B cell (primary cell): ENCODE measurements at regions not wholly inside any gene's neighbourhood (a gene's known extent, or its start where the extent isn't known, plus 50 kb on each side); places are given as distances from the start of the nearest gene placed in this dataset.

ENCODE experiments used
- ATAC-seq: fragments of 200-7000 bp; cut with Tn5 transposase; one replicate; pipeline ENCODE4 v1.10.0; 2021; ENCODE audit warnings: low read depth, mild to moderate bottlenecking, moderate number of reproducible peaks, moderate library complexity
- CTCF ChIA-PET: fragments of 350-600 bp; sonication (Branson Sonifier 250); formaldehyde crosslinking; loops from one replicate; lab custom pipeline; 2021; ENCODE audit warnings: antibody characterized with exemption, inconsistent platforms; lab: Charles Lee
- POLR2A ChIA-PET: fragments of 350-600 bp; sonication (Branson Sonifier 250); formaldehyde crosslinking; loops from one replicate; lab custom pipeline; 2021; ENCODE audit warnings: antibody characterized with exemption; lab: Charles Lee
- DNase-seq: peaks from one replicate; pipeline ENCODE4 v3.0.0; 2013
- H2AFZ ChIP-seq: 2 replicates; pipeline ENCODE4 v1.6.1; 2012; ENCODE audit warnings: mild to moderate bottlenecking, low read depth, low read length; ENCODE audit not compliant: insufficient read depth, poor library complexity, severe bottlenecking
- H3K27ac ChIP-seq, 2 donors: 1 replicate in 1 of 2; 2 replicates in 1 of 2; pipeline ENCODE4 v1.5.1; 2012 to 2013; ENCODE audit warnings: low read length in 2 of 2, mild to moderate bottlenecking in 2 of 2, moderate library complexity in 1 of 2
- H3K27me3 ChIP-seq, 4 experiments: fragments of 200-600 bp in 1 of 4; sonication (generic) in 1 of 4; replicated peaks in 1 of 4; 1 replicate in 2 of 4; 2 replicates in 2 of 4; pipeline versions ENCODE4 v1.6.1 to v1.7.0; 2013 to 2016; ENCODE audit warnings: low read length in 3 of 4, mild to moderate bottlenecking in 2 of 4, mixed read lengths in 1 of 4, moderate library complexity in 1 of 4; ENCODE audit not compliant: insufficient read depth in 4 of 4, control insufficient read depth in 3 of 4; ENCODE audit errors: control extremely low read depth in 1 of 4
- H3K36me3 ChIP-seq, 2 experiments: replicated peaks in 1 of 2; 1 replicate in 1 of 2; 2 replicates in 1 of 2; pipeline versions ENCODE4 v1.6.1 to v1.7.1; 2013; ENCODE audit warnings: low read length in 1 of 2; ENCODE audit not compliant: insufficient read depth in 2 of 2, control insufficient read depth in 1 of 2; ENCODE audit errors: control extremely low read depth in 1 of 2, extremely low read depth in 1 of 2
- H3K4me1 ChIP-seq, 2 donors: fragments of 200-600 bp in 1 of 2; sonication (generic) in 1 of 2; 1 replicate in 1 of 2; 2 replicates in 1 of 2; pipeline versions ENCODE4 v1.5.1 to v1.6.1; 2013 to 2017; ENCODE audit warnings: low read length in 2 of 2; ENCODE audit not compliant: control insufficient read depth in 2 of 2, insufficient read depth in 2 of 2
- H3K4me2 ChIP-seq: replicated peaks from 2 replicates; pipeline ENCODE3; 2012; ENCODE audit warnings: mild to moderate bottlenecking, low read depth, low read length; ENCODE audit not compliant: poor library complexity, severe bottlenecking
- H3K4me3 ChIP-seq, 5 experiments: fragments of 200-600 bp in 1 of 5; sonication (generic) in 1 of 5; 1 replicate in 3 of 5; 2 replicates in 2 of 5; pipeline versions ENCODE4 v1.5.1 to v1.7.0; 2011 to 2016; ENCODE audit warnings: low read length in 4 of 5, mild to moderate bottlenecking in 4 of 5, low read depth in 2 of 5, control low read depth in 1 of 5, moderate library complexity in 1 of 5; ENCODE audit not compliant: insufficient read depth in 1 of 5; ENCODE audit errors: control extremely low read depth in 1 of 5, extremely low read depth in 1 of 5
- H3K79me2 ChIP-seq: fragments of 200-600 bp; sonication (generic); one replicate; pipeline ENCODE4 v1.6.0; 2016; ENCODE audit warnings: low read length; ENCODE audit not compliant: control insufficient read depth, insufficient read depth
- H3K9ac ChIP-seq: fragments of 200-600 bp; sonication (generic); 2 replicates; pipeline ENCODE4 v1.6.1; 2017; ENCODE audit warnings: mild to moderate bottlenecking, low read length, moderate library complexity
- H3K9me3 ChIP-seq, 3 donors: one replicate each; pipeline versions ENCODE4 v1.6.1 to v1.7.1; 2013; ENCODE audit warnings: low read length in 2 of 3; ENCODE audit not compliant: control insufficient read depth in 2 of 3, insufficient read depth in 1 of 3; ENCODE audit errors: control extremely low read depth in 1 of 3
- H4K20me1 ChIP-seq: 2 replicates; pipeline ENCODE4 v1.6.0; 2012; ENCODE audit warnings: mild to moderate bottlenecking, low read length; ENCODE audit not compliant: insufficient read depth, control insufficient read depth, poor library complexity, severe bottlenecking
- H3K27ac Mint-ChIP-seq: one replicate; pipeline ENCODE4 v1.8.0; 2021; ENCODE audit warnings: mixed read lengths
- H3K27me3 Mint-ChIP-seq: one replicate; pipeline ENCODE4 v1.8.0; 2021; ENCODE audit warnings: mixed read lengths
- H3K4me1 Mint-ChIP-seq: one replicate; pipeline ENCODE4 v1.8.0; 2021; ENCODE audit warnings: mixed read lengths
- H3K4me3 Mint-ChIP-seq: one replicate; pipeline ENCODE4 v1.8.0; 2021; ENCODE audit warnings: mixed read lengths
- H3K9me3 Mint-ChIP-seq: one replicate; pipeline ENCODE4 v1.8.0; 2022; ENCODE audit warnings: mixed read lengths; ENCODE audit not compliant: insufficient read depth
- EZH2 ChIP-seq: IDR thresholded peaks from 2 replicates; pipeline ENCODE4 v1.6.1; 2012; ENCODE audit warnings: borderline replicate concordance, low read depth, mild to moderate bottlenecking, moderate library complexity, low read length; ENCODE audit not compliant: insufficient read depth, poor library complexity, severe bottlenecking
- WGBS: methylation state at CpG from one replicate; pipeline ENCODE4 v1.1.5; 2013; ENCODE audit warnings: missing lambda C conversion rate; ENCODE audit not compliant: insufficient coverage; 5-methylcytosine and 5-hydroxymethylcytosine counted together
- intact Hi-C: fragments of 100-400 bp; cut with micrococcal nuclease; formaldehyde crosslinking; loops from one replicate; pipeline ENCODE4 v1.10.0; 2022
- TF ChIP-seq, protein P1 (sequence below): fragments of 200-600 bp; IDR thresholded peaks from one replicate; pipeline ENCODE4 v1.8.0; 2022; ENCODE audit warnings: antibody characterized with exemption, mild to moderate bottlenecking

DNA sequence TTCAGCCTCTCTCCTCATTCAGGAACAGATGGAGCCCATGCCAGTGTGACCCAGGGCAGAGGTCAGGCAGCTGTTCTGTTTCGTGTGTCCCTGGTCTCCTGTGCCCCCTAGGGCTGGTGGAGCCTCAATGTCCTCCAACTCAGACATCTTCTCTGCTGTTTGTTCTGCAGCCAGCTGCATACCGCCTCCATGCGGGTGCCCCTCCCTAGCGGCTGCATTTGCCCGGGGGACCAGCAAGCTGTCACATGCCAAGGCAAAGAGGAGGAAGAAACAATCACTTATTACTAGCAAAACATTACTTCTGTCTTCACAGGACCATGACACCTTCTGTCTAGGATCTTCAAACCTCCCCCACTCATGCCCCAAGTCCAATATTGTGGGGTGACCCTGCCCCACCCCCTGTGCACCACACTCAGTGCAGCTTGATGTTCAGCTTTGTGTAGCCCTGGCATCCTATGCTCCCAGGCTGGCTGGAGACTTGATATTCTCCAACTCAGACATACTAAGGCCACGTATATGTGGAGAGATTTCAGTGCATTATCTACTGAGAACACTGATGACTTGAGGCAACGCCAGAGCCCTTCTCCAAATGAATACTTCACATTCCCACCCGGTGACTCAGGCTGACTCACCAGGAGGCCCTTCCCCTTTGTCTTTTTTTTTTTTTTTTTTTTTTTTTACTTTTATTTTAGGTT is 188.9 kb downstream of the SKIDA1 start:
- intact Hi-C loops = no loop called here
- no peak overlapping the region for H3K4me3 Mint-ChIP-seq
- WGBS = 74% methylated on average over 5 of the region's 8 CpGs
- peaks cover 10% of the 10 kb centered on the region for H3K27me3 Mint-ChIP-seq
- H3K9ac ChIP-seq = no peak overlapping the region
- H3K9me3 Mint-ChIP-seq = no peaks in the 10 kb centered on the region
- no peak overlapping the region for H2AFZ ChIP-seq
- ATAC-seq (no peak), DNase-seq (no peak)
- H3K4me1 ChIP-seq = no peaks in the 10 kb centered on the region
- H3K4me3 ChIP-seq = no peak overlapping the region
- H3K4me2 ChIP-seq = no peak overlapping the region
- no peak overlapping the region for H3K27ac ChIP-seq
- no peaks in the 10 kb centered on the region for H3K4me1 Mint-ChIP-seq
- POLR2A ChIA-PET = no interaction called here
- no peak overlapping the region for H3K27ac Mint-ChIP-seq
- H3K79me2 ChIP-seq = no peaks in the 10 kb centered on the region
- H3K27me3 ChIP-seq = no peaks in the 10 kb centered on the region
- H4K20me1 ChIP-seq = no peaks in the 10 kb centered on the region
- CTCF ChIA-PET = no interaction called here
- H3K36me3 ChIP-seq = no peaks in the 10 kb centered on the region
- peaks cover 0 to 9% (median 0%) of the 10 kb centered on the region in 3 donors for H3K9me3 ChIP-seq
- TF ChIP-seq, protein P1, sequence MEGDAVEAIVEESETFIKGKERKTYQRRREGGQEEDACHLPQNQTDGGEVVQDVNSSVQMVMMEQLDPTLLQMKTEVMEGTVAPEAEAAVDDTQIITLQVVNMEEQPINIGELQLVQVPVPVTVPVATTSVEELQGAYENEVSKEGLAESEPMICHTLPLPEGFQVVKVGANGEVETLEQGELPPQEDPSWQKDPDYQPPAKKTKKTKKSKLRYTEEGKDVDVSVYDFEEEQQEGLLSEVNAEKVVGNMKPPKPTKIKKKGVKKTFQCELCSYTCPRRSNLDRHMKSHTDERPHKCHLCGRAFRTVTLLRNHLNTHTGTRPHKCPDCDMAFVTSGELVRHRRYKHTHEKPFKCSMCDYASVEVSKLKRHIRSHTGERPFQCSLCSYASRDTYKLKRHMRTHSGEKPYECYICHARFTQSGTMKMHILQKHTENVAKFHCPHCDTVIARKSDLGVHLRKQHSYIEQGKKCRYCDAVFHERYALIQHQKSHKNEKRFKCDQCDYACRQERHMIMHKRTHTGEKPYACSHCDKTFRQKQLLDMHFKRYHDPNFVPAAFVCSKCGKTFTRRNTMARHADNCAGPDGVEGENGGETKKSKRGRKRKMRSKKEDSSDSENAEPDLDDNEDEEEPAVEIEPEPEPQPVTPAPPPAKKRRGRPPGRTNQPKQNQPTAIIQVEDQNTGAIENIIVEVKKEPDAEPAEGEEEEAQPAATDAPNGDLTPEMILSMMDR = no peak
- no peak for TF ChIP-seq EZH2

DNA sequence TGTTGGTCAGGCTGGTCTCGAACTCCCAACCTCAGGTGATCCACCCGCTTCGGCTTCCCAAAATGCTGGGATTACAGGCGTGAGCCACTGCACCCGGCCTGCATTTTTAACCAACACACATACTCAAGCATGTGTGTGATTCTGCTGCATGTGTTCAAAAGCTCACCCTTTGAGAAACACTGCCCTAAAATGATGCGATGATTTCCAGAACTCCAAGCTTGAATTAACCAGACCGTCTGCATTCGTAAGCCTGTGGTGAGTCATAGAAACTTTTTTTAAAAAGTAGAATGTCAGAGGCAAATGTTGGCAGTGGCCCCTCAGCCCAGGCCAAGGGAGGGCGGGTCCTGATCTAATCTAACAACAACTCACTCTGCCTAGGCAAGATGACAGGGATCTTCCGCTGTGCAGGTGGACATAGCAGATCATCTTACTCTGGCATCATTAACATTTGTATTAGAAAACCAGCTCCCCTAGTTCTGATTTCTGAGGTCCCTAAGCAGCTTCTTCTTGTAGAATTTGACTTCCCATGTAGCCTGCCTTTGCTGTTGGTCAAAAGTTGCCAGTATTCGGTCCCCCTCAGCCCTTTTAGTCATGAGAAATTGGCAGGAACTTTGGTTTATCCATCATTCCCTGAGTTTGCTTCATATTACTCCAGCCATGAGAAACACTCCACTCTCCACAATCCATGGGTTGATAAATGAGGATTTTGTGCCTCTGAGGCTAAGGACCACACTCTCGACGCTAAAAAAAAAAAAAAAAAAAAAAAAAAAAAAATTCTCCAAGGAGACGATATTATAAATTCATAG is 190.4 kb downstream of the SKIDA1 start:
- Histone ChIP-seq H3K27me3 (no peaks in the 10 kb centered on the region), H3K9ac (no peak overlapping the region), H3K4me1 (no peaks in the 10 kb centered on the region), H4K20me1 (no peaks in the 10 kb centered on the region), H3K9me3 (peaks cover 0 to 9% (median 0%) of the 10 kb centered on the region in 3 donors), H3K27ac (no peak overlapping the region), H3K79me2 (no peaks in the 10 kb centered on the region), H3K4me2 (no peak overlapping the region), H3K4me3 (no peak overlapping the region), H3K36me3 (no peaks in the 10 kb centered on the region), H2AFZ (no peak overlapping the region)
- Mint-ChIP-seq H3K27ac (no peak overlapping the region), H3K4me1 (no peaks in the 10 kb centered on the region), H3K4me3 (no peak overlapping the region), H3K27me3 (peaks cover 3% of the 10 kb centered on the region), H3K9me3 (no peaks in the 10 kb centered on the region)
- TF ChIP-seq, protein P1 = no peak
- TF ChIP-seq EZH2 = no peak
- WGBS = 95% methylated on average over 7 of the region's 14 CpGs
- ATAC-seq = no peak
- POLR2A ChIA-PET = no interaction called here
- CTCF ChIA-PET = no interaction called here
- no peak for DNase-seq
- intact Hi-C loops = no loop called here
